Small intestine (tissue), 7 donors: ENCODE measurements at regions not wholly inside any gene's neighbourhood (a gene's known extent, or its start where the extent isn't known, plus 50 kb on each side); places are given as distances from the start of the nearest gene placed in this dataset.

Source experiments
- DNase-seq, 2 donors: peaks; one replicate each; pipeline versions ENCODE4 v3.0.0 to v3.0.0-alpha.2; 2013
- FAIRE-seq: peaks from 2 replicates; lab custom pipeline; 2012; peaks lifted over from hg19 to GRCh38; lab: Jason Lieb, UNC
- H3K27ac ChIP-seq, 3 donors: one replicate each; pipeline ENCODE4 v1.5.1; 2013; ENCODE audit warnings: low read length in 2 of 3, mild to moderate bottlenecking in 2 of 3, control low read depth in 1 of 3, inconsistent platforms in 1 of 3, low read depth in 1 of 3, moderate library complexity in 1 of 3
- H3K27me3 ChIP-seq, 3 donors: one replicate each; pipeline ENCODE4 v1.6.1; 2013; ENCODE audit warnings: low read length in 3 of 3, inconsistent platforms in 1 of 3; ENCODE audit not compliant: control insufficient read depth in 3 of 3, insufficient read depth in 3 of 3
- H3K36me3 ChIP-seq, 3 donors: one replicate each; pipeline ENCODE4 v1.6.1; 2013; ENCODE audit warnings: low read length in 3 of 3, inconsistent platforms in 1 of 3, low read depth in 1 of 3, mild to moderate bottlenecking in 1 of 3, moderate library complexity in 1 of 3; ENCODE audit not compliant: control insufficient read depth in 3 of 3, insufficient read depth in 2 of 3
- H3K4me1 ChIP-seq, 3 donors: one replicate each; pipeline ENCODE4 v1.6.1; 2013; ENCODE audit warnings: low read length in 2 of 3, inconsistent platforms in 1 of 3, low read depth in 1 of 3, mild to moderate bottlenecking in 1 of 3, moderate library complexity in 1 of 3; ENCODE audit not compliant: control insufficient read depth in 3 of 3, insufficient read depth in 2 of 3
- H3K4me3 ChIP-seq, 3 donors: one replicate each; pipeline ENCODE4 v1.5.1; 2013; ENCODE audit warnings: low read length in 3 of 3, control low read depth in 1 of 3, inconsistent platforms in 1 of 3, low read depth in 1 of 3, mild to moderate bottlenecking in 1 of 3, moderate library complexity in 1 of 3
- H3K9me3 ChIP-seq, 2 donors: one replicate each; pipeline ENCODE4 v1.6.1; 2013; ENCODE audit warnings: low read depth in 1 of 2, low read length in 1 of 2; ENCODE audit not compliant: control insufficient read depth in 2 of 2, insufficient read depth in 1 of 2
- WGBS, 3 donors: extraction: QIAGEN DNeasy Blood & Tissue Kit; methylation state at CpG; one replicate each; pipeline ENCODE4 v1.1.7; 2013; 5-methylcytosine and 5-hydroxymethylcytosine counted together
- donor health status: healthy with polysubstance abuse.
- donor health status: control.
- donor health status: control.
- donor health status: Bipolar disorder and iron deficiency.
- donor health status: healthy.

DNA sequence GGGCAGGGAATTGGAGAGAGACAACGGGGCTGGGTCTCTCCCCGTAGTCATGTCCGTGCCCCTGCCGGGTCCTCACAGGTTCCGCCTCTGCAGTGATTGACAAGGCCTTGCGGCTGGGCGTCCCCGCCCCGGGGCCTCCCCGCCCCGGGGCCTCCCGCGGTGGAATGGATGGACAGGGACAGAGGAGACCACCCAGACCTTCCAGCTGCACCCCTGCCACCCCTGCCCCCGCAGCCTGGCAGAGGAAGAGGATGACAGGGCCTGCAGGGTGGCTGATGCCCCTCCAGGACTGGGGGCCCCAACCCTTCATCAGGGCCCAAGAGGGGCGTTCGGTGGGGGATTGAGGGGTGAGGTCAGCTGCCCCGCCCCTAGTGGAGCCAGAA, 216.4 kb upstream of the CIBAR2 start:
- Histone ChIP-seq H3K27ac (peak overlapping the region in 1 of 3 donors; percentile 42), H3K9me3 (no peaks in the 10 kb centered on the region), H3K36me3 (peaks cover 0 to 16% (median 0%) of the 10 kb centered on the region in 3 donors), H3K4me1 (peaks cover 0 to 47% (median 7%) of the 10 kb centered on the region in 3 donors), H3K4me3 (no peak overlapping the region), H3K27me3 (no peaks in the 10 kb centered on the region)
- FAIRE-seq (no peak), DNase-seq (no peak)
- 14 to 22% (median 20%) methylated on average over 12 to 17 of the region's 17 CpGs for WGBS, 3 donors

- Histone ChIP-seq H3K4me3 (peak overlapping the region in 1 of 3 donors; percentile 22), H3K27me3 (no peaks in the 10 kb centered on the region), H3K36me3 (peaks cover 0 to 18% (median 0%) of the 10 kb centered on the region in 3 donors), H3K4me1 (peaks cover 0 to 53% (median 7%) of the 10 kb centered on the region in 3 donors), H3K9me3 (no peaks in the 10 kb centered on the region), H3K27ac (peak overlapping the region in 2 of 3 donors; percentile 40 to 76)
- peak; percentile 80 to 83 for DNase-seq
- no peak for FAIRE-seq
- 11 to 38% (median 28%) methylated on average over 25 to 28 of the region's 28 CpGs for WGBS, 3 donors
These were observed 217.0 kb upstream of the CIBAR2 start for GRCh38 chr16:85329059-85329812.

GRCh38 chr16:85330006-85330693, 217.9 kb upstream of the CIBAR2 start:
- DNase-seq (peak in 1 of 2 donors; percentile 35), FAIRE-seq (no peak)
- peaks cover 0 to 60% (median 7%) of the 10 kb centered on the region in 3 donors for H3K4me1 ChIP-seq
- WGBS, 3 donors, result 34 to 41% (median 37%) methylated on average over 20 to 21 of the region's 21 CpGs
- H3K27me3 ChIP-seq, result no peaks in the 10 kb centered on the region
- peaks cover 0 to 17% (median 0%) of the 10 kb centered on the region in 3 donors for H3K36me3 ChIP-seq
- no peak overlapping the region for H3K27ac ChIP-seq
- H3K4me3 ChIP-seq, result no peak overlapping the region
- no peaks in the 10 kb centered on the region for H3K9me3 ChIP-seq

- Histone ChIP-seq H3K4me1 (peaks cover 1 to 65% (median 7%) of the 10 kb centered on the region in 3 donors), H3K36me3 (peaks cover 0 to 17% (median 0%) of the 10 kb centered on the region in 3 donors), H3K27ac (no peak overlapping the region), H3K9me3 (no peaks in the 10 kb centered on the region), H3K4me3 (no peak overlapping the region), H3K27me3 (no peaks in the 10 kb centered on the region)
- peak; percentile 47 to 54 for DNase-seq
- no peak for FAIRE-seq
- 38 to 47% (median 39%) methylated on average over 6 of the region's 6 CpGs for WGBS, 3 donors
These were observed 218.5 kb upstream of the CIBAR2 start for GRCh38 chr16:85330694-85331188.

GRCh38 chr16:85331688-85332087, 219.4 kb upstream of the CIBAR2 start:
- 13 to 70% (median 33%) methylated on average over 4 to 7 of the region's 7 CpGs for whole genome bisulfite sequencing, 3 donors
- no peaks in the 10 kb centered on the region for H3K27me3 ChIP-seq
- peak overlapping the region in 2 of 3 donors; percentile 3 to 11 for H3K27ac ChIP-seq
- H3K9me3 ChIP-seq, result no peaks in the 10 kb centered on the region
- DNase-seq (peak; percentile 77 to 84), FAIRE-seq (no peak)
- peaks cover 5 to 71% (median 10%) of the 10 kb centered on the region in 3 donors for H3K4me1 ChIP-seq
- H3K4me3 ChIP-seq, result no peak overlapping the region
- H3K36me3 ChIP-seq, result peaks cover 0 to 13% (median 0%) of the 10 kb centered on the region in 3 donors

DNA sequence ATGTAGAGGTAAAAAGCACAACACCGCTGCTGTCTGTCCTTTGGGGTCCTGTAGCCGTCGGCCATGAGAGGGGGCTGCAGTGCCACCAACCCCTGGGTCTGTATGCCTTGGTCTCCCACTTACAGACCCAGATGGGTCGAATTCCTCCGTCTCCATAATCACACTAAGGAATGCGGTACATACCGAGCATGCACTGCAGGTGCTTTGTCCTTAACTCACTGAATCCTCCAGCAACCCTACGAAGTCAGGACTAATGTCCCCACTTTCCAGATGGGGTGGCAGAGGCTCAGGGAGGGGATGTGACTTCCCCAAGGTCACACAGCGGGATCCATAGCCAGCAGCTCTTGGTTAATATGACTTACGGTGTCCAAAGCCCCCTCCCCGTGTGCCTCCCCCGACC, 219.9 kb upstream of the CIBAR2 start:
- WGBS, 3 donors, result 67 to 81% (median 73%) methylated on average over 12 of the region's 12 CpGs
- H3K9me3 ChIP-seq, result no peaks in the 10 kb centered on the region
- H3K36me3 ChIP-seq, result peaks cover 0 to 8% (median 0%) of the 10 kb centered on the region in 3 donors
- no peak for FAIRE-seq
- H3K4me3 ChIP-seq, result no peak overlapping the region
- H3K4me1 ChIP-seq, result peaks cover 7 to 71% (median 10%) of the 10 kb centered on the region in 3 donors
- H3K27ac ChIP-seq, result peak overlapping the region in 2 of 3 donors; percentile 3 to 11
- H3K27me3 ChIP-seq, result no peaks in the 10 kb centered on the region
- DNase-seq, result no peak

DNA sequence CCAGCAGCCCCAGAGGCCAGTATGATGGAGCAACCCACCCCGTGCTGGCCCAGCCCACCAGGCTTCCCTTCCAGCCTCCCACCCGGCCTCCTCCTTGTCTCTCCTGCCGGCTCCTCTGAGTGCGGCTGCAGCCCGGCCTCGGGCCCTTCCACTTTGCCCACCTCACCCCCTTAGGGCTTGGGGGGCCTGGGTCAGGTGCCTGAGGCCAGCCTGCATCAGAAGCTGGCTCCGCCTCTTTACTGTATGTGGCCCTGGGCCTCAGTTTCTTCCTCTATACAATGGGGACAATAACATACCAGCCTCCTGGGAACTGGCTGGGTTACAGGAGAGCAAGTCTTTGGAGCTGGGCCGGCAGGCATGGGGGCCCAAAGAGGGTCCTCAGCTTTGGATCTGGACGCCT, 221.1 kb upstream of the CIBAR2 start:
- no peak for FAIRE-seq
- Histone ChIP-seq H3K36me3 (peaks cover 0 to 15% (median 0%) of the 10 kb centered on the region in 3 donors), H3K9me3 (no peaks in the 10 kb centered on the region), H3K4me3 (no peak overlapping the region), H3K4me1 (peaks cover 7 to 63% (median 7%) of the 10 kb centered on the region in 3 donors), H3K27ac (no peak overlapping the region), H3K27me3 (no peaks in the 10 kb centered on the region)
- no peak for DNase-seq
- WGBS, 3 donors, result 89 to 94% (median 91%) methylated on average over 9 of the region's 9 CpGs
